Astrocyte of the spinal cord (primary cell): ENCODE measurements at regions not wholly inside any gene's neighbourhood (a gene's known extent, or its start where the extent isn't known, plus 50 kb on each side); places are given as distances from the start of the nearest gene placed in this dataset.

ENCODE experiments used
- DNase-seq: peaks from one replicate; pipeline ENCODE4 v3.0.0; 2011; ENCODE audit warnings: low read depth, low spot score
- H3K4me3 ChIP-seq: 2 replicates; pipeline ENCODE4 v1.5.1; 2011; ENCODE audit warnings: low read depth, mild to moderate bottlenecking, low read length, moderate library complexity
- in situ Hi-C: cut with HindIII; loops from 2 replicates; pipeline ENCODE4 v1.10.0; 2017; ENCODE audit warnings: low sequenced_read_pairs
- TF ChIP-seq, protein P1 (sequence below): IDR thresholded peaks from 2 replicates; pipeline ENCODE4 v1.5.1; 2012; ENCODE audit warnings: low read depth, mild to moderate bottlenecking, low read length, inconsistent platforms

DNA sequence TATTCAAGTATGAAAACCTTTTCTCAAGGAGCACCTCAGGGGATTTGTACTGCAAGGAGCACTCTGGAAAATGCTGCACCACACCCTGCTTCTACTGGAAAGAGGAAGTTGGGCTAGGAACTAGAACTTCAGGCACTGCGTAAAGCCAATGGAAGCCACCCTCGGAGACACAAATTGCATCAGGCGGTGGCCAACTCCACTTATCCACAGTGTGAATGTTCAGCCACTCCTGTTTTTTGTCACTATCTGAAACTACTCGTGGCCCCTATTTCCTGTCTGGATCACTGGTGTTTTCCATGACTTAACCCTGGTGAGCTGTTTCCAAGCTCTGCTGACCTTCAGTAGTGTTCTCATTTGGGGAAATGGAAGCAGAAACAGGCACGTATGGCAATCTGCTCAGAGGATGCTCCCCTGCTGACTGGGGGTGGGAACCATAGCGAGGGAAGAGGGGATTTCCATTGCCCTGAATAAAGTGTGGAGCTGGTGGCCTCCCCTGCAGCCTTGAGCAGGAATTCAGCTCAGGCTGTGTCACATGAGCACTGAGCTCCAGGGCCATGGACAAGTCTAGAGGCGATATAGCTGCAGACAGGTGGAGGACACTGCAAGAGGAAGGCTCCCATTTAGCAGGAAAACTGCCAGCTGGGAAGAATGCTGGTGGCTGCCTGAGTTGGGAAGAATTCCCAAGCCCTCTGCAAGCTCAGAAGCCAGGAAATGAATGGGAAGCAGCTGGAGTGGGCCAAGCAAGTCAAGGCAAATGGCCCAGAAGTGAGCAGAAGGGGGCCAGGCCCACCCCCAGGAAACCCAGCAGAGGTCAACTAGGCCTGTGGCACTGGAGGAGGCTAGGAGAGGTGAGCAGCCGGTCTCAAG, 50.5 kb upstream of the RAP1B start:
- no peak overlapping the region for H3K4me3 ChIP-seq
- in situ Hi-C loops: no loop called here
- TF ChIP-seq, protein P1, sequence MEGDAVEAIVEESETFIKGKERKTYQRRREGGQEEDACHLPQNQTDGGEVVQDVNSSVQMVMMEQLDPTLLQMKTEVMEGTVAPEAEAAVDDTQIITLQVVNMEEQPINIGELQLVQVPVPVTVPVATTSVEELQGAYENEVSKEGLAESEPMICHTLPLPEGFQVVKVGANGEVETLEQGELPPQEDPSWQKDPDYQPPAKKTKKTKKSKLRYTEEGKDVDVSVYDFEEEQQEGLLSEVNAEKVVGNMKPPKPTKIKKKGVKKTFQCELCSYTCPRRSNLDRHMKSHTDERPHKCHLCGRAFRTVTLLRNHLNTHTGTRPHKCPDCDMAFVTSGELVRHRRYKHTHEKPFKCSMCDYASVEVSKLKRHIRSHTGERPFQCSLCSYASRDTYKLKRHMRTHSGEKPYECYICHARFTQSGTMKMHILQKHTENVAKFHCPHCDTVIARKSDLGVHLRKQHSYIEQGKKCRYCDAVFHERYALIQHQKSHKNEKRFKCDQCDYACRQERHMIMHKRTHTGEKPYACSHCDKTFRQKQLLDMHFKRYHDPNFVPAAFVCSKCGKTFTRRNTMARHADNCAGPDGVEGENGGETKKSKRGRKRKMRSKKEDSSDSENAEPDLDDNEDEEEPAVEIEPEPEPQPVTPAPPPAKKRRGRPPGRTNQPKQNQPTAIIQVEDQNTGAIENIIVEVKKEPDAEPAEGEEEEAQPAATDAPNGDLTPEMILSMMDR: no peak
- no peak for DNase-seq

DNA sequence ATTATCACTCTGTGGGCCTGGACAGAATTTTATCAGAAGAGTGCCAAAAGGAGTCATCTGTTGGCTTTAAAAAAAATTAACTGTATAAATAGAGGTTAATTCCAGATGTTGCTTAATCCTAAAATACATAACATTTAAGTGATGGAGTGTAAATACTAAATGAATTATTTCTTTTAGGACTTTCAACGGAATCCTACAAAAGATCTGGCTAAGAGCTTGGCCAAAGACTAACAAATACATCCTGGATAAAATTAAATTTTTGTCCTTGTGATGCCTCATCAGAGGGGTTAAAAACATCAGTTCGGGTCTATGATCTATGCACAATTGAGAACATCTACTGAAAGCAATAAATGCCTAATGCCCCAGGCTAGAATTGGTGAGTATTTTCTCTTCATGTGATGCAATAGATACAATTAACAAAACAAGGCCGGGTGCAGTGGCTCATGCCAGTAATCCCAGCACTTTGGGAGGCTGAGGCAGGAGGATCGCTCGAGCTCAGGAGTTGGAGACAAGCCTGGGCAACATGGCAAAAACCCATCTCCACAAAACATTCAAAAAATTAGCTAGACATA, 49.8 kb upstream of the RAP1B start:
- H3K4me3 ChIP-seq: no peak overlapping the region
- in situ Hi-C loops: no loop called here
- TF ChIP-seq, protein P1: no peak
- no peak for DNase-seq
